ENCODE measurements at regions not wholly inside any gene's neighbourhood (a gene's known extent, or its start where the extent isn't known, plus 50 kb on each side); places are given as distances from the start of the nearest gene placed in this dataset.

GRCh38 chr10:47088656-47089354 is 177.6 kb downstream of the PTPN20 start:
- Histone ChIP-seq H3K4me3 (no peak overlapping the region), H3K27ac (no peak overlapping the region), H3K9me3 (replicated peaks) (no peaks in the 10 kb centered on the region), H3K4me1 (replicated peaks) (no peaks in the 10 kb centered on the region), H3K36me3 (no peaks in the 10 kb centered on the region), H3K27me3 (replicated peaks) (no peaks in the 10 kb centered on the region)
- no peak for DNase-seq (ENCODE audit: low read depth in 1 of 2, low spot score in 2 of 2)

GRCh38 chr10:47090042-47090441 is 178.8 kb downstream of the PTPN20 start:
- H3K4me1 ChIP-seq (replicated peaks) = no peaks in the 10 kb centered on the region
- no peak for DNase-seq (ENCODE audit: low read depth in 1 of 2, low spot score in 2 of 2)
- H3K27ac ChIP-seq = no peak overlapping the region
- H3K27me3 ChIP-seq (replicated peaks) = no peaks in the 10 kb centered on the region
- H3K9me3 ChIP-seq (replicated peaks) = no peaks in the 10 kb centered on the region
- no peak overlapping the region for H3K4me3 ChIP-seq
- no peaks in the 10 kb centered on the region for H3K36me3 ChIP-seq

- Histone ChIP-seq H3K27me3 (replicated peaks) (no peaks in the 10 kb centered on the region), H3K4me1 (replicated peaks) (no peaks in the 10 kb centered on the region), H3K4me3 (no peak overlapping the region), H3K27ac (no peak overlapping the region), H3K36me3 (no peaks in the 10 kb centered on the region), H3K9me3 (replicated peaks) (no peaks in the 10 kb centered on the region)
- no peak for DNase-seq (ENCODE audit: low read depth in 1 of 2, low spot score in 2 of 2)
These were observed 179.7 kb downstream of the PTPN20 start for GRCh38 chr10:47090903-47091302.

- no peaks in the 10 kb centered on the region for H3K27me3 ChIP-seq (replicated peaks)
- H3K9me3 ChIP-seq (replicated peaks) = no peaks in the 10 kb centered on the region
- no peak for DNase-seq (ENCODE audit: low read depth in 1 of 2, low spot score in 2 of 2)
These were observed 180.2 kb downstream of the PTPN20 start for GRCh38 chr10:47091421-47091820.

GRCh38 chr10:47092376-47092775 is 181.1 kb downstream of the PTPN20 start:
- H3K27me3 ChIP-seq (replicated peaks) = peaks cover 6% of the 10 kb centered on the region
- H3K4me1 ChIP-seq (replicated peaks) = no peaks in the 10 kb centered on the region
- no peak overlapping the region for H3K27ac ChIP-seq
- H3K9me3 ChIP-seq (replicated peaks) = no peaks in the 10 kb centered on the region
- H3K4me3 ChIP-seq = no peak overlapping the region
- no peak for DNase-seq (ENCODE audit: low read depth in 1 of 2, low spot score in 2 of 2)
- H3K36me3 ChIP-seq = no peaks in the 10 kb centered on the region

More at GRCh38 chr10:47091421-47091820, 180.2 kb downstream of the PTPN20 start:
- no peaks in the 10 kb centered on the region for H3K36me3 ChIP-seq
- H3K27ac ChIP-seq = no peak overlapping the region
- no peak overlapping the region for H3K4me3 ChIP-seq
- no peaks in the 10 kb centered on the region for H3K4me1 ChIP-seq (replicated peaks)

- no peaks in the 10 kb centered on the region for H3K4me1 ChIP-seq (replicated peaks)
- H3K4me3 ChIP-seq = no peak overlapping the region
- no peaks in the 10 kb centered on the region for H3K9me3 ChIP-seq (replicated peaks)
- no peak overlapping the region for H3K27ac ChIP-seq
- H3K27me3 ChIP-seq (replicated peaks) = peaks cover 8% of the 10 kb centered on the region
- H3K36me3 ChIP-seq = no peaks in the 10 kb centered on the region
- DNase-seq (ENCODE audit: low read depth in 1 of 2, low spot score in 2 of 2) = no peak
These were observed 181.6 kb downstream of the PTPN20 start for GRCh38 chr10:47092831-47093230.

- H3K4me3 ChIP-seq = no peak overlapping the region
These were observed 182.9 kb downstream of the PTPN20 start for GRCh38 chr10:47094126-47094525.

GRCh38 chr10:47094636-47095035 is 183.4 kb downstream of the PTPN20 start:
- H3K27ac ChIP-seq = no peak overlapping the region
- H3K9me3 ChIP-seq (replicated peaks) = no peaks in the 10 kb centered on the region
- H3K4me3 ChIP-seq = no peak overlapping the region
- no peaks in the 10 kb centered on the region for H3K4me1 ChIP-seq (replicated peaks)
- peak in 1 of 2 experiments; percentile 30 for DNase-seq (ENCODE audit: low read depth in 1 of 2, low spot score in 2 of 2)
- peaks cover 8% of the 10 kb centered on the region for H3K27me3 ChIP-seq (replicated peaks)
- no peaks in the 10 kb centered on the region for H3K36me3 ChIP-seq

More at GRCh38 chr10:47094126-47094525, 182.9 kb downstream of the PTPN20 start:
- peak in 1 of 2 experiments; percentile 26 for DNase-seq (ENCODE audit: low read depth in 1 of 2, low spot score in 2 of 2)
- Histone ChIP-seq H3K27ac (no peak overlapping the region), H3K36me3 (no peaks in the 10 kb centered on the region), H3K4me1 (replicated peaks) (no peaks in the 10 kb centered on the region), H3K9me3 (replicated peaks) (no peaks in the 10 kb centered on the region), H3K27me3 (replicated peaks) (peaks cover 8% of the 10 kb centered on the region)

- Histone ChIP-seq H3K4me1 (replicated peaks) (no peaks in the 10 kb centered on the region), H3K9me3 (replicated peaks) (no peaks in the 10 kb centered on the region), H3K27ac (no peak overlapping the region), H3K4me3 (no peak overlapping the region), H3K27me3 (replicated peaks) (peaks cover 8% of the 10 kb centered on the region), H3K36me3 (no peaks in the 10 kb centered on the region)
- DNase-seq (ENCODE audit: low read depth in 1 of 2, low spot score in 2 of 2) = peak in 1 of 2 experiments; percentile 28
These were observed 184.0 kb downstream of the PTPN20 start for GRCh38 chr10:47095211-47095610.

- H3K27me3 ChIP-seq (replicated peaks) = peaks cover 8% of the 10 kb centered on the region
- no peaks in the 10 kb centered on the region for H3K9me3 ChIP-seq (replicated peaks)
- no peak overlapping the region for H3K4me3 ChIP-seq
- no peaks in the 10 kb centered on the region for H3K36me3 ChIP-seq
- DNase-seq (ENCODE audit: low read depth in 1 of 2, low spot score in 2 of 2) = peak in 1 of 2 experiments; percentile 16
- H3K27ac ChIP-seq = no peak overlapping the region
- no peaks in the 10 kb centered on the region for H3K4me1 ChIP-seq (replicated peaks)
These were observed 184.8 kb downstream of the PTPN20 start for GRCh38 chr10:47095848-47096612.

- no peak overlapping the region for H3K4me3 ChIP-seq
- no peak overlapping the region for H3K27ac ChIP-seq
- H3K9me3 ChIP-seq (replicated peaks) = no peaks in the 10 kb centered on the region
- DNase-seq (ENCODE audit: low read depth in 1 of 2, low spot score in 2 of 2) = no peak
- H3K27me3 ChIP-seq (replicated peaks) = peaks cover 8% of the 10 kb centered on the region
- H3K36me3 ChIP-seq = no peaks in the 10 kb centered on the region
- H3K4me1 ChIP-seq (replicated peaks) = no peaks in the 10 kb centered on the region
These were observed 187.0 kb downstream of the PTPN20 start for GRCh38 chr10:47098238-47098637.

GRCh38 chr10:47098964-47099363 is 187.7 kb downstream of the PTPN20 start:
- Histone ChIP-seq H3K27ac (no peak overlapping the region), H3K36me3 (no peaks in the 10 kb centered on the region), H3K9me3 (replicated peaks) (no peaks in the 10 kb centered on the region), H3K4me1 (replicated peaks) (no peaks in the 10 kb centered on the region), H3K4me3 (no peak overlapping the region), H3K27me3 (replicated peaks) (peaks cover 8% of the 10 kb centered on the region)
- peak in 1 of 2 experiments; percentile 25 for DNase-seq (ENCODE audit: low read depth in 1 of 2, low spot score in 2 of 2)

GRCh38 chr10:47099474-47099873 is 188.2 kb downstream of the PTPN20 start:
- DNase-seq (ENCODE audit: low read depth in 1 of 2, low spot score in 2 of 2) = no peak
- no peak overlapping the region for H3K4me3 ChIP-seq
- H3K4me1 ChIP-seq (replicated peaks) = no peaks in the 10 kb centered on the region
- H3K9me3 ChIP-seq (replicated peaks) = no peaks in the 10 kb centered on the region
- H3K27ac ChIP-seq = no peak overlapping the region
- H3K27me3 ChIP-seq (replicated peaks) = peaks cover 8% of the 10 kb centered on the region
- no peaks in the 10 kb centered on the region for H3K36me3 ChIP-seq

GRCh38 chr10:47101196-47101595 is 190.0 kb downstream of the PTPN20 start:
- no peak overlapping the region for H3K4me3 ChIP-seq
- no peak overlapping the region for H3K27ac ChIP-seq
- DNase-seq (ENCODE audit: low read depth in 1 of 2, low spot score in 2 of 2) = peak in 1 of 2 experiments; percentile 24
- no peaks in the 10 kb centered on the region for H3K36me3 ChIP-seq
- H3K4me1 ChIP-seq (replicated peaks) = no peaks in the 10 kb centered on the region
- H3K27me3 ChIP-seq (replicated peaks) = peaks cover 8% of the 10 kb centered on the region
- no peaks in the 10 kb centered on the region for H3K9me3 ChIP-seq (replicated peaks)

Data from SJSA1 (cell line).